ENCODE measurements at regions not wholly inside any gene's neighbourhood (a gene's known extent, or its start where the extent isn't known, plus 50 kb on each side); places are given as distances from the start of the nearest gene placed in this dataset.

- TF ChIP-seq, protein P1, sequence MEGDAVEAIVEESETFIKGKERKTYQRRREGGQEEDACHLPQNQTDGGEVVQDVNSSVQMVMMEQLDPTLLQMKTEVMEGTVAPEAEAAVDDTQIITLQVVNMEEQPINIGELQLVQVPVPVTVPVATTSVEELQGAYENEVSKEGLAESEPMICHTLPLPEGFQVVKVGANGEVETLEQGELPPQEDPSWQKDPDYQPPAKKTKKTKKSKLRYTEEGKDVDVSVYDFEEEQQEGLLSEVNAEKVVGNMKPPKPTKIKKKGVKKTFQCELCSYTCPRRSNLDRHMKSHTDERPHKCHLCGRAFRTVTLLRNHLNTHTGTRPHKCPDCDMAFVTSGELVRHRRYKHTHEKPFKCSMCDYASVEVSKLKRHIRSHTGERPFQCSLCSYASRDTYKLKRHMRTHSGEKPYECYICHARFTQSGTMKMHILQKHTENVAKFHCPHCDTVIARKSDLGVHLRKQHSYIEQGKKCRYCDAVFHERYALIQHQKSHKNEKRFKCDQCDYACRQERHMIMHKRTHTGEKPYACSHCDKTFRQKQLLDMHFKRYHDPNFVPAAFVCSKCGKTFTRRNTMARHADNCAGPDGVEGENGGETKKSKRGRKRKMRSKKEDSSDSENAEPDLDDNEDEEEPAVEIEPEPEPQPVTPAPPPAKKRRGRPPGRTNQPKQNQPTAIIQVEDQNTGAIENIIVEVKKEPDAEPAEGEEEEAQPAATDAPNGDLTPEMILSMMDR (IDR thresholded peaks at IDR 0.05; ENCODE audit: poor library complexity, severe bottlenecking) = no peak
- TF ChIP-seq EP300 (conservative IDR thresholded peaks at IDR 0.05; ENCODE audit: poor library complexity, severe bottlenecking) (no peak), RAD21 (conservative IDR thresholded peaks at IDR 0.05) (no peak), REST (IDR thresholded peaks at IDR 0.05; ENCODE audit: borderline replicate concordance) (no peak), EZH2 (IDR thresholded peaks at IDR 0.05; ENCODE audit: borderline replicate concordance, insufficient read depth, low read length, poor library complexity, severe bottlenecking) (no peak), MXI1 (conservative IDR thresholded peaks at IDR 0.05; ENCODE audit: poor library complexity, severe bottlenecking) (no peak)
These were observed 136.1 kb downstream of the HERPUD2 start for GRCh38 chr7:35558841-35559240.
